ENCODE measurements at regions not wholly inside any gene's neighbourhood (a gene's known extent, or its start where the extent isn't known, plus 50 kb on each side); places are given as distances from the start of the nearest gene placed in this dataset.

GRCh38 chr16:65959983-65960382 lies 406.5 kb upstream of the CDH5 start:
- Histone ChIP-seq H3K27ac (no peak overlapping the region), H3K4me1 (no peaks in the 10 kb centered on the region), H3K27me3 (no peaks in the 10 kb centered on the region), H3K9me3 (no peaks in the 10 kb centered on the region), H3K36me3 (replicated peaks in 1 of 2; ENCODE audit: insufficient read depth in 1 of 2, low read depth in 2 of 2) (no peaks in the 10 kb centered on the region), H3K4me3 (no peak overlapping the region)
- intact Hi-C loops (cut with DNase I) = no loop called here
- no peak for ATAC-seq
- no peak for TF ChIP-seq CTCF (IDR thresholded peaks at IDR 0.05)
- TF ChIP-seq POLR2A (IDR thresholded peaks at IDR 0.05) = no peak
- no peak for DNase-seq
- 64 to 72% methylated on average over 2 of the region's 2 CpGs for WGBS, 2 donors

GRCh38 chr16:65958086-65958485 lies 408.4 kb upstream of the CDH5 start:
- no peaks in the 10 kb centered on the region for H3K9me3 ChIP-seq
- no peak for TF ChIP-seq CTCF (IDR thresholded peaks at IDR 0.05)
- TF ChIP-seq POLR2A (IDR thresholded peaks at IDR 0.05) = no peak
- H3K27ac ChIP-seq = no peak overlapping the region
- no peak overlapping the region for H3K4me3 ChIP-seq
- H3K36me3 ChIP-seq (replicated peaks in 1 of 2; ENCODE audit: insufficient read depth in 1 of 2, low read depth in 2 of 2) = no peaks in the 10 kb centered on the region
- H3K4me1 ChIP-seq = no peaks in the 10 kb centered on the region
- ATAC-seq = no peak
- intact Hi-C loops (cut with DNase I) = no loop called here
- no peaks in the 10 kb centered on the region for H3K27me3 ChIP-seq
- WGBS, 2 donors = 21 to 27% methylated on average over 3 of the region's 3 CpGs
- DNase-seq = no peak

GRCh38 chr16:65956100-65956499 lies 410.4 kb upstream of the CDH5 start:
- H3K36me3 ChIP-seq (replicated peaks in 1 of 2; ENCODE audit: insufficient read depth in 1 of 2, low read depth in 2 of 2) = no peaks in the 10 kb centered on the region
- no peaks in the 10 kb centered on the region for H3K9me3 ChIP-seq
- 75 to 88% methylated on average over 1 of the region's 1 CpG for WGBS, 2 donors
- no peaks in the 10 kb centered on the region for H3K27me3 ChIP-seq
- H3K4me3 ChIP-seq = no peak overlapping the region
- ATAC-seq (no peak), DNase-seq (no peak)
- intact Hi-C loops (cut with DNase I) = no loop called here
- H3K27ac ChIP-seq = no peak overlapping the region
- H3K4me1 ChIP-seq = no peaks in the 10 kb centered on the region
- no peak for TF ChIP-seq POLR2A (IDR thresholded peaks at IDR 0.05)
- no peak for TF ChIP-seq CTCF (IDR thresholded peaks at IDR 0.05)

- no peak for DNase-seq
- H3K36me3 ChIP-seq (replicated peaks in 1 of 2; ENCODE audit: insufficient read depth in 1 of 2, low read depth in 2 of 2) = no peaks in the 10 kb centered on the region
- no peaks in the 10 kb centered on the region for H3K4me1 ChIP-seq
- H3K9me3 ChIP-seq = no peaks in the 10 kb centered on the region
- H3K27me3 ChIP-seq = no peaks in the 10 kb centered on the region
- 81 to 88% methylated on average over 2 of the region's 2 CpGs for WGBS, 2 donors
- H3K4me3 ChIP-seq = no peak overlapping the region
- TF ChIP-seq POLR2A (IDR thresholded peaks at IDR 0.05) = no peak
- no peak for TF ChIP-seq CTCF (IDR thresholded peaks at IDR 0.05)
- intact Hi-C loops (cut with DNase I) = no loop called here
- H3K27ac ChIP-seq = no peak overlapping the region
- ATAC-seq = no peak
Measured at GRCh38 chr16:65954446-65954845, 412.0 kb upstream of the CDH5 start.

GRCh38 chr16:65950211-65950610 lies 416.3 kb upstream of the CDH5 start:
- Histone ChIP-seq H3K27me3 (no peaks in the 10 kb centered on the region), H3K4me1 (no peaks in the 10 kb centered on the region), H3K36me3 (replicated peaks in 1 of 2; ENCODE audit: insufficient read depth in 1 of 2, low read depth in 2 of 2) (no peaks in the 10 kb centered on the region), H3K27ac (no peak overlapping the region), H3K4me3 (no peak overlapping the region), H3K9me3 (no peaks in the 10 kb centered on the region)
- 50 to 54% methylated on average over 3 of the region's 3 CpGs for WGBS, 2 donors
- intact Hi-C loops (cut with DNase I) = no loop called here
- DNase-seq (no peak), ATAC-seq (no peak)
- TF ChIP-seq CTCF (IDR thresholded peaks at IDR 0.05) (no peak), POLR2A (IDR thresholded peaks at IDR 0.05) (no peak)
